Fibroblast of mammary gland (primary cell): ENCODE measurements at regions not wholly inside any gene's neighbourhood (a gene's known extent, or its start where the extent isn't known, plus 50 kb on each side); places are given as distances from the start of the nearest gene placed in this dataset.
A peak's percentile ranks its signal among the peaks of the same experiment; 100 is the strongest.

Source experiments
- DNase-seq: peaks from one replicate; pipeline ENCODE4 v3.0.0-alpha.2; 2010; ENCODE audit warnings: low read depth
- H3K4me3 ChIP-seq: 2 replicates; pipeline ENCODE4 v1.5.1; 2011; ENCODE audit warnings: low read depth, mild to moderate bottlenecking, low read length, moderate library complexity; ENCODE audit not compliant: control insufficient read depth
- CTCF ChIP-seq: conservative IDR thresholded peaks from 2 replicates; pipeline ENCODE4 v1.5.1; 2011; ENCODE audit warnings: low read depth, low read length, inconsistent platforms; ENCODE audit not compliant: control insufficient read depth, insufficient read depth

GRCh38 chr12:115191342-115191741, 507.4 kb upstream of the TBX3 start:
- DNase-seq = peak; percentile 52
- no peak for TF ChIP-seq CTCF
- no peak overlapping the region for H3K4me3 ChIP-seq

DNA sequence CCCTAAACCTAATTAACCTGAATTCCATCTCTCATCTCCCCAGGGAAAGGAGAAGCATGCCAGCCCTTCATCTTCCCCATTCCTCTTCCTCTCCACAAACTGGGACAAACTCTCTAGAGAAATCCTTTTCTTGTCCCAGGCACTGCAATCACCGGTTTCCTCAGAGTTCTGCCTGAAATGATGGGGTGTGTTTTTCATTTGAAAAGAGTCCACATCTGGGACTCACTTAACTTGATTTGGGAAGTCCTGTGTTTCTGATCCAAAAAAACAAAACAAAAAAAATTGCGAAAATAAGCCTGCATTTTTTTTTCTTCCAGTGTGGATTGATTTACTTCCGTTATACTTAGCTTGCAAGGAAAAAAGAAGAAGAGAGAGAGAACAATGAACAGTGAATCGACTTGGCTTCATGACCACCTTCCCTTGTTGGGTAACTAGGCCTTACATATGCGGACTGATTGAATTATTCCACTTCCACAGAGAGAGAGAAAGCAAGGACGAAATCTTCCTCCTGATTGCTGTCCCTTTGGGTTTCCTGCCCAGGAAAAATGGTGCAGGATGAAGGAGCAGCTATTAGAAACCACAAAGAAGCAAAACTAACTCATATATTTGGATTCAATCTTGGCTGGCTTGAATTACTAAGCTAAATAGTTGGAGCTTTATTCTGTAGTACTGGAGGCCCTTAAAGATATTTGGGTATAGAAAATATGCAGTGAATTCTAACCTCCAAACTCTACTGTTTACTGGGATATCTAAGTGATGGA, 506.2 kb upstream of the TBX3 start:
- TF ChIP-seq CTCF = no peak
- no peak overlapping the region for H3K4me3 ChIP-seq
- peak; percentile 38 for DNase-seq

DNA sequence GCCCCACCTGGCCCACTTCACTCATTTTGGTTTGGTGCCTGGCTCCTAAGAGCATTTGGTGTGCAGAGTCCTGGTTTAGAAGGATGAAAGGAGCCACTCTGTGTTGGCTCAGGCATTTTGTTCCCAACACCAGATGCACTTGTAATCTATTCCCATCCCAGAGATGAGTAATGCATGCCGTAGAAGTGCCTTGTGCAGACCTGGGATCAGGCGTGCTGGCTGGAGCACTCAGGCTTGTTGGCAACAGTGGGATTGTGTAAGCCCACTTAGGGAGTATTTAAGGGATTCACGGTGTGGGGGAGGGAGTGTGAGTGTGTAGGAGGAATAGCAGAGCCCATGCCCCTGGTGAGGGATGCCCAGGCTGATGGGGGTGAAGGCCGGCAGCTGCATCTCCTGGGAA, 501.5 kb upstream of the TBX3 start:
- TF ChIP-seq CTCF = no peak
- DNase-seq = peak; percentile 36
- no peak overlapping the region for H3K4me3 ChIP-seq

DNA sequence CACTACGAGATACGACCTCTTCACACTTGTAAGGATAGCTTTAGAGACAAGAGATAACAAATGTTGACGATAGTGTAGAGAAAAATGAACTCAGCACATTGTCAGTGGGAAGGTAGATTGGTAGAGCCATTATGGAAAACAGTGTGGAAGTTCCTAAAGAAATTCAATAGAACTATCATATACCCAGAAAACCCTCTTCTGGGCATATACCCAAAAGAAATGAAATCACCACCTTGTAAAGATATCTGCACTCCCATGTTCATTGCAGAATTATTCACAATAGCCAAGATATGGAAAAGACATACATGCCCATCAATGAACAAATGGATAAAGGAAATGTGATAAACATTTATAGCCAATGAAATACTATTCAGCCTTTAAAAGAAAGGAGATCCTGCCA, 499.8 kb upstream of the TBX3 start:
- H3K4me3 ChIP-seq = no peak overlapping the region
- no peak for DNase-seq
- no peak for TF ChIP-seq CTCF

DNA sequence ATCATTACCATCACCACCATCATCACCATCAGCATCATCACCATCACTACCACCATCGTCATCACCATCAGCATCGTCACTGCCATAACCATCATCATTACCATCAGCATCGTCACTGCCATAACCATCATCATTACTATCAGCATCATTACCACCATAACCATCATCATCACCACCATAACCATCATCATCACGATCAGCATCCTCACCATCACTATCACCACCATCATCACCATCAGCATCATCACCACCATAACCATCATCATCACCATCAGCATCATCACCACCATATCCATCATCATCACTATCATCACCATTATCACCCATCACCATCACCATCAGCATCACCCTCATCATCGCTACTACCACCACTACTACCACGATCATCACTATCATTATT, 493.9 kb upstream of the TBX3 start:
- TF ChIP-seq CTCF = no peak
- no peak overlapping the region for H3K4me3 ChIP-seq
- no peak for DNase-seq

DNA sequence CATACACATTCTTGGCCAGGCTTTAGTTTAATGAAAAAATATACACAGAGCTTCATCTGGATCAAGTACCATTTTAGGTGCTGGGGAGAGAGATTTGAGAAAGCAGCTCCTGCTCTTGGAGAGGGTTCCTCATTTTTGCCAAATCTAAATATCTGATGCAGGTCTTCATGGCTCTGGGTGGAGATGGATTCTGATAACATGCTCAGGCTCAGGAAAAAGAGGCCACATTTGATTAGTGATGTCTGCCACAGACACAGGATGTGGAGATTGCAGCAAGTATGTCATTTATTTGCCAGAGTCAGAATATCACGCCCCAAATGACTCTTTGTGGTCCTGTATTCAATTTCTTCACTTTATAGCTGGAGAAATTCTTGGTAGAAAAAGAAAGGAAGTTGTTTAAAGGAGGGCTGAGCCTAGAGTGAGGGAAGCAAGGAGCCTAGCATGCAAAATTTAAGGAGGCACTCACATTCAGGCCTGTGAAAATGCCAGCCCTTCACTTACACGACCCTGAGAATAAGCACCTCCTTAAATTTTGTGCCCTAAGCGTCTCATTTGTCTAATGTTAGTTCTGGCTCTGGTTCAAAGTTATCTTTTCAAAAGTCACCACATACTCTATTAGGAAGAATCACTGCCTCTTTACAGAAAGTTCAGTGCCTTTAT, 492.9 kb upstream of the TBX3 start:
- no peak for TF ChIP-seq CTCF
- no peak for DNase-seq
- no peak overlapping the region for H3K4me3 ChIP-seq
